ENCODE measurements at regions not wholly inside any gene's neighbourhood (a gene's known extent, or its start where the extent isn't known, plus 50 kb on each side); places are given as distances from the start of the nearest gene placed in this dataset.
A peak's percentile ranks its signal among the peaks of the same experiment; 100 is the strongest.

GRCh38 chr1:217029281-217030157 lies 306.3 kb upstream of the ESRRG start:
- Histone ChIP-seq H3K4me1 (ENCODE audit: control insufficient read depth, insufficient read depth, low read length) (peaks cover 10% of the 10 kb centered on the region), H3K9me3 (ENCODE audit: control insufficient read depth, low read length) (no peaks in the 10 kb centered on the region), H3K36me3 (ENCODE audit: control insufficient read depth, insufficient read depth, low read length, severe bottlenecking) (no peaks in the 10 kb centered on the region), H3K4me3 (ENCODE audit: low read length) (no peak overlapping the region), H3K9ac (ENCODE audit: low read length) (no peak overlapping the region), H3K27me3 (replicated peaks; ENCODE audit: control insufficient read depth, insufficient read depth, low read length) (peaks cover 5% of the 10 kb centered on the region)
- peak; percentile 59 for DNase-seq (ENCODE audit: low read depth)

- Histone ChIP-seq H3K4me1 (ENCODE audit: control insufficient read depth, insufficient read depth, low read length) (peaks cover 10% of the 10 kb centered on the region), H3K9me3 (ENCODE audit: control insufficient read depth, low read length) (no peaks in the 10 kb centered on the region), H3K27me3 (replicated peaks; ENCODE audit: control insufficient read depth, insufficient read depth, low read length) (peaks cover 6% of the 10 kb centered on the region), H3K9ac (ENCODE audit: low read length) (no peak overlapping the region), H3K36me3 (ENCODE audit: control insufficient read depth, insufficient read depth, low read length, severe bottlenecking) (no peaks in the 10 kb centered on the region), H3K4me3 (ENCODE audit: low read length) (no peak overlapping the region)
- no peak for DNase-seq (ENCODE audit: low read depth)
Observed at GRCh38 chr1:217027403-217028080, 304.3 kb upstream of the ESRRG start.

GRCh38 chr1:217026531-217026930 lies 303.3 kb upstream of the ESRRG start:
- no peaks in the 10 kb centered on the region for H3K9me3 ChIP-seq (ENCODE audit: control insufficient read depth, low read length)
- no peak for DNase-seq (ENCODE audit: low read depth)
- H3K4me3 ChIP-seq (ENCODE audit: low read length): no peak overlapping the region
- peaks cover 10% of the 10 kb centered on the region for H3K4me1 ChIP-seq (ENCODE audit: control insufficient read depth, insufficient read depth, low read length)
- H3K36me3 ChIP-seq (ENCODE audit: control insufficient read depth, insufficient read depth, low read length, severe bottlenecking): no peaks in the 10 kb centered on the region
- no peak overlapping the region for H3K9ac ChIP-seq (ENCODE audit: low read length)
- peaks cover 6% of the 10 kb centered on the region for H3K27me3 ChIP-seq (replicated peaks; ENCODE audit: control insufficient read depth, insufficient read depth, low read length)

- Histone ChIP-seq H3K4me1 (ENCODE audit: control insufficient read depth, insufficient read depth, low read length) (peaks cover 10% of the 10 kb centered on the region), H3K36me3 (ENCODE audit: control insufficient read depth, insufficient read depth, low read length, severe bottlenecking) (no peaks in the 10 kb centered on the region)
Observed at GRCh38 chr1:217025381-217025780, 302.2 kb upstream of the ESRRG start.

GRCh38 chr1:217024911-217025310 lies 301.7 kb upstream of the ESRRG start:
- no peak overlapping the region for H3K4me3 ChIP-seq (ENCODE audit: low read length)
- H3K9ac ChIP-seq (ENCODE audit: low read length): no peak overlapping the region
- H3K4me1 ChIP-seq (ENCODE audit: control insufficient read depth, insufficient read depth, low read length): peaks cover 9% of the 10 kb centered on the region
- H3K9me3 ChIP-seq (ENCODE audit: control insufficient read depth, low read length): no peaks in the 10 kb centered on the region
- DNase-seq (ENCODE audit: low read depth): no peak
- H3K27me3 ChIP-seq (replicated peaks; ENCODE audit: control insufficient read depth, insufficient read depth, low read length): peaks cover 6% of the 10 kb centered on the region
- no peaks in the 10 kb centered on the region for H3K36me3 ChIP-seq (ENCODE audit: control insufficient read depth, insufficient read depth, low read length, severe bottlenecking)

More at GRCh38 chr1:217025381-217025780, 302.2 kb upstream of the ESRRG start:
- Histone ChIP-seq H3K9me3 (ENCODE audit: control insufficient read depth, low read length) (no peaks in the 10 kb centered on the region), H3K4me3 (ENCODE audit: low read length) (no peak overlapping the region), H3K9ac (ENCODE audit: low read length) (no peak overlapping the region), H3K27me3 (replicated peaks; ENCODE audit: control insufficient read depth, insufficient read depth, low read length) (peaks cover 6% of the 10 kb centered on the region)
- no peak for DNase-seq (ENCODE audit: low read depth)

- H3K9me3 ChIP-seq (ENCODE audit: control insufficient read depth, low read length): no peaks in the 10 kb centered on the region
- H3K9ac ChIP-seq (ENCODE audit: low read length): no peak overlapping the region
- no peak overlapping the region for H3K4me3 ChIP-seq (ENCODE audit: low read length)
- no peaks in the 10 kb centered on the region for H3K36me3 ChIP-seq (ENCODE audit: control insufficient read depth, insufficient read depth, low read length, severe bottlenecking)
- DNase-seq (ENCODE audit: low read depth): no peak
- no peaks in the 10 kb centered on the region for H3K4me1 ChIP-seq (ENCODE audit: control insufficient read depth, insufficient read depth, low read length)
- H3K27me3 ChIP-seq (replicated peaks; ENCODE audit: control insufficient read depth, insufficient read depth, low read length): peaks cover 6% of the 10 kb centered on the region
Observed at GRCh38 chr1:217021956-217022355, 298.7 kb upstream of the ESRRG start.

GRCh38 chr1:217021400-217021799 lies 298.2 kb upstream of the ESRRG start:
- H3K4me3 ChIP-seq (ENCODE audit: low read length): no peak overlapping the region
- peaks cover 6% of the 10 kb centered on the region for H3K27me3 ChIP-seq (replicated peaks; ENCODE audit: control insufficient read depth, insufficient read depth, low read length)
- H3K9ac ChIP-seq (ENCODE audit: low read length): no peak overlapping the region
- no peak for DNase-seq (ENCODE audit: low read depth)
- no peaks in the 10 kb centered on the region for H3K9me3 ChIP-seq (ENCODE audit: control insufficient read depth, low read length)
- H3K4me1 ChIP-seq (ENCODE audit: control insufficient read depth, insufficient read depth, low read length): no peaks in the 10 kb centered on the region
- H3K36me3 ChIP-seq (ENCODE audit: control insufficient read depth, insufficient read depth, low read length, severe bottlenecking): no peaks in the 10 kb centered on the region

GRCh38 chr1:217019475-217019874 lies 296.2 kb upstream of the ESRRG start:
- Histone ChIP-seq H3K9me3 (ENCODE audit: control insufficient read depth, low read length) (no peaks in the 10 kb centered on the region), H3K4me3 (ENCODE audit: low read length) (no peak overlapping the region), H3K4me1 (ENCODE audit: control insufficient read depth, insufficient read depth, low read length) (no peaks in the 10 kb centered on the region), H3K27me3 (replicated peaks; ENCODE audit: control insufficient read depth, insufficient read depth, low read length) (peaks cover under 1% of the 10 kb centered on the region), H3K9ac (ENCODE audit: low read length) (no peak overlapping the region), H3K36me3 (ENCODE audit: control insufficient read depth, insufficient read depth, low read length, severe bottlenecking) (no peaks in the 10 kb centered on the region)
- no peak for DNase-seq (ENCODE audit: low read depth)

- H3K4me3 ChIP-seq (ENCODE audit: low read length): no peak overlapping the region
- no peak overlapping the region for H3K9ac ChIP-seq (ENCODE audit: low read length)
- no peaks in the 10 kb centered on the region for H3K36me3 ChIP-seq (ENCODE audit: control insufficient read depth, insufficient read depth, low read length, severe bottlenecking)
- H3K4me1 ChIP-seq (ENCODE audit: control insufficient read depth, insufficient read depth, low read length): no peaks in the 10 kb centered on the region
- no peaks in the 10 kb centered on the region for H3K27me3 ChIP-seq (replicated peaks; ENCODE audit: control insufficient read depth, insufficient read depth, low read length)
- DNase-seq (ENCODE audit: low read depth): no peak
- no peaks in the 10 kb centered on the region for H3K9me3 ChIP-seq (ENCODE audit: control insufficient read depth, low read length)
Observed at GRCh38 chr1:217018648-217019047, 295.4 kb upstream of the ESRRG start.

GRCh38 chr1:217017165-217017564 lies 293.9 kb upstream of the ESRRG start:
- Histone ChIP-seq H3K27me3 (replicated peaks; ENCODE audit: control insufficient read depth, insufficient read depth, low read length) (no peaks in the 10 kb centered on the region), H3K4me3 (ENCODE audit: low read length) (no peak overlapping the region), H3K36me3 (ENCODE audit: control insufficient read depth, insufficient read depth, low read length, severe bottlenecking) (no peaks in the 10 kb centered on the region), H3K9ac (ENCODE audit: low read length) (no peak overlapping the region), H3K9me3 (ENCODE audit: control insufficient read depth, low read length) (no peaks in the 10 kb centered on the region), H3K4me1 (ENCODE audit: control insufficient read depth, insufficient read depth, low read length) (no peaks in the 10 kb centered on the region)
- DNase-seq (ENCODE audit: low read depth): no peak

GRCh38 chr1:217014066-217014465 lies 290.8 kb upstream of the ESRRG start:
- Histone ChIP-seq H3K9me3 (ENCODE audit: control insufficient read depth, low read length) (no peaks in the 10 kb centered on the region), H3K27me3 (replicated peaks; ENCODE audit: control insufficient read depth, insufficient read depth, low read length) (no peaks in the 10 kb centered on the region), H3K9ac (ENCODE audit: low read length) (no peak overlapping the region), H3K4me3 (ENCODE audit: low read length) (no peak overlapping the region), H3K36me3 (ENCODE audit: control insufficient read depth, insufficient read depth, low read length, severe bottlenecking) (no peaks in the 10 kb centered on the region), H3K4me1 (ENCODE audit: control insufficient read depth, insufficient read depth, low read length) (no peaks in the 10 kb centered on the region)
- no peak for DNase-seq (ENCODE audit: low read depth)

Measured in adipocyte (in vitro differentiated cells).